Islet precursor cell (in vitro differentiated cells): ENCODE measurements at regions not wholly inside any gene's neighbourhood (a gene's known extent, or its start where the extent isn't known, plus 50 kb on each side); places are given as distances from the start of the nearest gene placed in this dataset.
A peak's percentile ranks its signal among the peaks of the same experiment; 100 is the strongest.

Source experiments
- DNase-seq: peaks from one replicate; pipeline ENCODE4 v3.0.0-alpha.2; 2018

DNA sequence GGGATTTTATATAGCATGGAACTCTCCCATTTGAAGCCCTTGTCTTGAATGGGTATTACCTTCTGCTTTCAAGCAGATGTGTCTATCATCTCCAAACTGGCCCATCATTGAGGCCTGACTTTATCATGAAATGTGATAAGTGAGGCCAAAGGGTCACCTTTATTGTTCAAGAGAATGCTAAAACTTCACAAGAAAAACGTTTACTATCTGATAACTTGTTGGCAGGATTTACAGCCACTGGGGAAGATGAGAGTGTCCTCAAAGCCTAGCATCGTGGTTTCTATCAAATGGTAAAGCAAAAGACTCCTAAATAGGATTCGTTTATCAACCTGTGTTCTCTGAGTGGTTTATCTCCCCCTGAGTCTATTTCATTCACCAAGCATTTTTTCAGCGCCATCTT lies 62.0 kb upstream of the CLMN start:
- peak; percentile 1 for DNase-seq

DNA sequence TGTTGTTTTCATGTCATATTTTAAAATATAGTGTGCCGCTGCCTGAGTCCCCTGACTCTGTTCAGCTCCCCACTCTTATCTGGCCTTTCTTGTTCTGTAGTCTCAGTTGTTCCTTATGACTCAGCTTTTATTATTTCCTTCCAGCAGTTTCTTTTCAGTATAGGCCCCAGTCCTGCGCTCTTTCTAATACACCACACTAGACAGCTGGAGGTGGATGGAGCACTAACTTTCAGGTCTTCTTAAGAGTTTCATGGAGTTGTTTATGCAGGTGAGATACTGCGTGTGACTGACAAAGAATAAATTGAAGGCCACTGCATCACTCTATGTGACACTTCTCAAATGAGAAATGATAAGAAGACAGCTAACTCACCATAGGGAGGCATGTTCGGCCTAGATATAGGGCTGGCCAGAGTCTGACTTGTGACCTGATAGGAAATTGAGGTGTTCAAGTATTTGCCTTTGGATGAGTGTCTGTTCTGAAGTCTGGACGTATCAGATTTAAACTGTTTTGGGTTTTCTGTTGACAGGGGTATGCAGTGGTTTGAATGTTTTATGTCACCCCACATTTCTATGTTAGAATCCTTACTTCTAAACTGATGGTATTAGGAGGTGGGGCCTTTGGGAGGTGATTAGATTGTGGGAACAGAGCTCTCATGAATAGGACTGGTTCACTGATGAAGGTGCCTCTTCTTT lies 60.8 kb upstream of the CLMN start:
- DNase-seq = peak; percentile 3

DNA sequence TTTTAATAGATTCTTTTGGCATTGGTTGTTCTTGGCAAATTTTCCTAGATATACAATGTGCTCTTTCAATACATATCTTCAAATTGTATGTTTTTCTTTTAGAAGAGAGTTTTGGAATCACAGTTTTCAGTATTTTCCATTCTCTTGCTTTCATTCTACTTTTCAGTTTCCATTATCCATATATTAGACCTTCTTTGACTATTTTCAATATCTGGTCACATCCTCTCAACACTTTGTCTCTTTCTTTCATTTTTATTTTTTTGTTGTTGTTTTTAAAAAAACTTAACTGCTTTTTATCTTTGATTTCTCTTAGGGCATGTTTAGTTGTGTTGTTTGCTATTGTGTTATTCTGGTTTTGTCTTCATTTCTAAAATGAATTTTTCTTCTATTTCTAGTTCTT lies 59.9 kb upstream of the CLMN start:
- DNase-seq = no peak

DNA sequence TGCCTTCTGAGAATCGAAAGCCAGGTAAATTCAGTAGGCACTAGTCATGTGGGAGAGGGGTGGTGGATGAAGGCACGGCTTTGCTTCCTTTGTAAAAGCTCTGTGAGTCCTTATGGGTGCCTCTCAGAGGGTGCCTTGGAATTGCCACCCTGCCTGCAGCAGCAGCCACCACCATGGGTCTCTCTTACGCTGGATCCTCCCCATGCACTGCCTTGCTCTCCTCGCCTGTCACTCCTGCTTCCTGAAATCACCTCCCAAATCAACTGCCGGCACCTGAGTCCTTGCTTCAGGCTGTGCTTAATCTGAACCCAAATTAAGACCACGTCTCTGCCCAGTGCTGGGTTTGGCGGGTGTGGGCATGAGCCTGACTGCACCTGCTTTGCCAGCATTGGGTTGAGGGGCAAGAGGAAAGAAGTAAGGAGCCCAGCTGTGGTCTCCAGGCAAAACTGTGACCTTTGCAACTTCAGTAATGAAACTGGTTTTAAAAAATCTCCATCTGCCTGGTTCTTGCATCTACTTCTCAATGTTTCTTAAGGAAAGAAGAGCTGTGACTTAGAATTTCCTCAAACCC lies 55.9 kb upstream of the CLMN start:
- DNase-seq = no peak

DNA sequence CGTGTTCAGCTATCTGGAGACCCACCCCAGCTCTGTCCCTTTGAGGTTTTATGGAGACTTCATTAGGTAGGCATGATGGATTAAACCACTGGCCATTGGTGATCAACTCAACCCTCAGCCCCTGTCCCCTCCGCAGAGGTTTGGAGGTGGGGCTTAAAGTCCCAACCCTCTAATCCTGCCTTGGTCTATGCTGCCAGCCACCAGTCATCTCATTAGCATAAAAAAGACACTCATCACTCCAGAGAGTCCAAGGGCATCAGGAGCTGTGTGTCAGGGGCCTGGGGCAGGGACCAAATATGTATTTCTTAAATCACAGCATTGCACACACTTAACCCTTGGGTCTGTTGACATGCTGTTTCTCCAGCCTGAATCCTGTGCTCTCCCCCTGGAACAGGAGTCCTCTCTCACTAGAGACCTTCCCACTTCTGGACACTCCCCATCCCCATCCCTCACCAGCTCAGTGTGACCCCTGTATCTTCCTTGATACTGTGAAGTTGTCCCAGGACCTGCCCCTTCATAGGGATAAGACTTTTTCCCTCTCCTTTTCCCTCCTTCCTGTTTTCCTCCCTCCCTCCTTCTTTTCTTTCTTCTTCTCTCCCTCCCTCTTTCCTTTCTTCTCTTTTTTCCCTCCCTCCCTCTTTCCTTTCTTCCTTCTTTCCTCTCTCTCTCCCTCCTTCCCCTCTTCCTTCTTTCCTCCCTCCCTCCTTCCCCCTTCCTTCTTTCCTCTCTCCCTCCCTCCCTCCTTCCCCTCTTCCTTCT lies 54.7 kb upstream of the CLMN start:
- no peak for DNase-seq

DNA sequence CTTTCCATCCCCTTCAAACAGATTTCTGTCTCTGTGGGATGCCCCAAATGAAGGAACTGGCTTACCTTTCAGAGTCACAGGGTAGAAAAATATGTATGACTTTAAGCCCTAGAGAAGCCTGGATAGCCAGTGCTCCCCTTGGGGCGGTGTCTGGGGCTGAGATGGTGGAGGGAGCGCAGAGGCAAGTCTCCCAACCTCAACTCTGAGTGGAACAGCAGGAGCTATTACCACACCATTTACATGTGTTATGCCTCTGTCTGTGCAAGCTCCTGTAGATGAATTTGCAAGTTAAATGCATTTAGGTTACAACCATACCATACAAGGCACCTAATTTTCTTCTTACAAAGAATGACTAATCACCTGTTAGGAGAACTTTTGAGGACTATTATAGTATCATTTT lies 50.4 kb upstream of the CLMN start:
- no peak for DNase-seq
